Stimulated activated CD4-positive, alpha-beta T cell treated with anti-CD3 and anti-CD28 coated beads, Interleukin-12 subunit alpha, Interleukin-12 subunit beta, amount 100 ng/mL, for 48 hours (primary cell): ENCODE measurements at regions not wholly inside any gene's neighbourhood (a gene's known extent, or its start where the extent isn't known, plus 50 kb on each side); places are given as distances from the start of the nearest gene placed in this dataset.
"Not testable (repeated sequence)": the region's sequence is repeated elsewhere in the genome, so short reads cannot be mapped to it uniquely, and the experiment has no call there.

Experiments used
- DNase-seq, 3 donors: peaks; one replicate each; pipeline ENCODE4 v3.0.0-alpha.2; 2020; ENCODE audit warnings: low read depth in 2 of 3, low spot score in 1 of 3

GRCh38 chr10:108620821-108621534, 1302.3 kb downstream of the XPNPEP1 start:
- no peak for DNase-seq

DNA sequence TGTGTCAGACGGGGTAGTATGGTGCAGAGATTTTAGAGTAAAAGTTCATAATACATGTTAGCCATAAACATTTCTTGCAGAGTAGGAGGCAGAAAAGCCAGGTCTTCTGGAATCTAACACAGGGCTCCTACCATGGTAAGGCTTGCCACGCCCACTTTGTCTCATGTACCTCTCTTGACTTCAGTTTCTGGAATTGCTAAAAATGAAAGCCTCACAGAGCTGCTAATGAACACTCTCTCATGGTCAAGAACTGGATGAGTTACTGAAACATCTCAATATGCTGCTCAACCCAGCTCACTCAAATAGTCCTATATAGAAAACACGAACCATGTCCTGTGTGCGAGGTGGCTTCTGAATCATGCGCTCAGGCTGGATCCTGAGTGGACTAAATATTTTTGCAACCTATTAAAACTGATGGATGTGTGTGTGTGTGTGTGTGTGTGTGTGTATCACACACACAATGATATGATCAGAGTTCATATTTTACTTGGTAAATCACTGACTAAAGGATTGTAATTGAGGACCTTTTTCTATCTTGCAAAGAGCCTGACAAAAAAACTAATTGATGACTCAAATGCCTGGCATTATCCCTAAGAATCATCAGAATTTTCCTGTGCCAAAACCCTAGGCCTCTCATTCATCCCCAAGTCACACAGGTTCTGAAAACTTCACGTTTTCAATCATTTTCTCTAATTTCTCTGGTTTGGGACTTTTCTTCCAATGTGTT, 1306.6 kb downstream of the XPNPEP1 start:
- no peak for DNase-seq

- no peak for DNase-seq
These were observed 1307.6 kb downstream of the XPNPEP1 start for GRCh38 chr10:108615576-108616320.

- no peak for DNase-seq
These were observed 1310.8 kb downstream of the XPNPEP1 start for GRCh38 chr10:108612485-108612884.

DNA sequence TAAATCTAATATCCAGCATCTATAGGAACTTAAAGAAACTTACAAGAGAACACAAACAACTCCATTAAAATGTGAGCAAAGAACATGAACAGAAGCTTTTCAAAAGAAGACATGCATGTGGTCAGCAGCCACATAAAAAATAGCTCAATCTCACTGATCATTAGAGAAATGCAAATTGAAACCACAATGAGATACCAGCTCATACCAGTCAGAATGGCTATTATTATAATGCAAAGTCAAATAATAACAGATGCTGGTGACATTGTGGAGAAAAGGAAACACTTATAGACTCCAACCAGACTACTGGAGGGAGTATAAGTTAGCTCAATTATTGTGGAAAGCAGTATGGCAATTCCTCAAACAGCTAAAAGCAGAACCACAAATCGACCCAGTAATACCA, 1314.5 kb downstream of the XPNPEP1 start:
- no peak for DNase-seq

DNA sequence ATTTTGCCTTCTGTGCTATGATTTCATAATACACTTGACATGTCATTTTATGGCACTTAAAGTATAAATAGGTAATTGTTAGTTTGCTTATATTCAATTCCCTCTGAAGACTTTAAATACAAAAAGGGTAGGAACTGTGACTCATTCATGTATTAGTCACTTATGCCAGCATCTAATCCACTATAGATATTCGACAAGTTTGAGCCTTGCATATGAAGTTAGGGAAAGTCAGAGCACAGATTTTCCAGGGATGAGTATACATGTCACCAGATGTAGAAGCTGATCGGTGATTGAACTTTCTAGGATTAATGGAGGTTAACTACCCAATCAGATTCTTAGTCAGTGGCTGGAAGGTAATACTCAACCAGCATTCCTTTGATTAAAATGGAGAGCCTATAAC, 1321.5 kb downstream of the XPNPEP1 start:
- no peak for DNase-seq

DNA sequence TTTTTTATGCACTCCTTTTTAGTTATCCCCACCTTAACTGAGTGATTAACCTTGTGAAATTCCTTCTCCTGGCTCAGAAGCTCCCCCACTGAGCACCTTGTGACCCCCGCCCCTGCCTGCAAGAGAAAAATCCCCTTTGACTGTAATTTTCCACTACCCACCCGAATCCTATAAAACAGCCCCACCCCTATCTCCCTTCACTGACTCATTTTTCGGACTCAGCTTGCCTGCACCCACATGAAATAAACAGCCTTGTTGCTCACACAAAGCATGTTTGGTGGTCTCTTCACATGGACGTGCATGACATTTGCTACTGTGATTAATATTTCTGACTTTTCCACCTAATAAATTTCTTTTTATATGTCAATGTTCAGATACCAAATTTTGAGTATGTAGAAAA, 1322.8 kb downstream of the XPNPEP1 start:
- not testable (repeated sequence) for DNase-seq

DNA sequence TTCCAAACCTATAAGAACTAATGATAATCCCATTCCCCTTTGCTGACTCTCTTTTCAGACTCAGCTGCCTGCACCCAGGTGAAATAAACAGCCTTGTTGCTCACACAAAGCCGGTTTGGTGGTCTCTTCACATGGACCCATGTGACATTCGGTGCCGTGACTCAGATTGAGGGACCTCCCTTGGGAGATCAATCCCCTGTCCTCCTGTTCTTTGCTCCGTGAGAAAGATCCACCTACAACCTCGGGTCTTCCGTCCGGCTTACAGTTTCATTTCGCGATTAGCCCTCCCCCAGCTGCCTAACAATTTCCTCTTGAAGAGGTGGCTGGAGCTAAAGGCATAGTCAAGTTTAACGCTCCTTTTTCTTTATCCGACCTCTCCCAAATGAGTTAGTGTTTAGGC, 1324.0 kb downstream of the XPNPEP1 start:
- not testable (repeated sequence) for DNase-seq

DNA sequence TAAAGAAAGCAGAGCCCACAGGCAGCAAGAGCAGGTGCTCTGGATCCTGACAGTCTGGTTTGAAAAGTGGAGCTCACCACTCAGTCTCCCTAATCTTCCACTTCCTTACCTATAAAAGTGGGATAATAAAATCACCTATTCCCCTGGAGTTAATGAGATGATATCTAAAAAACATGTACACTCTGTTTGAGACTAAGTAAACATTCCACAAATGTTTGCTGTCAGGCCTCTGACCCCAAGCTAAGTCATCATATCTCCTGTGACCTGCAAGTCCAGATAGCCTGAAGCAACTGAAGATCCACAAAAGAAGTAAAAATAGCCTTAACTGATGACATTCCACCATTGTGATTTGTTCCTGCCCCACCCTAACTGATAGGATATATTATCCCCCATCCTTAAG, 1324.5 kb downstream of the XPNPEP1 start:
- DNase-seq, result no peak

- DNase-seq, result no peak
These were observed 1325.0 kb downstream of the XPNPEP1 start for GRCh38 chr10:108598320-108598695.

DNA sequence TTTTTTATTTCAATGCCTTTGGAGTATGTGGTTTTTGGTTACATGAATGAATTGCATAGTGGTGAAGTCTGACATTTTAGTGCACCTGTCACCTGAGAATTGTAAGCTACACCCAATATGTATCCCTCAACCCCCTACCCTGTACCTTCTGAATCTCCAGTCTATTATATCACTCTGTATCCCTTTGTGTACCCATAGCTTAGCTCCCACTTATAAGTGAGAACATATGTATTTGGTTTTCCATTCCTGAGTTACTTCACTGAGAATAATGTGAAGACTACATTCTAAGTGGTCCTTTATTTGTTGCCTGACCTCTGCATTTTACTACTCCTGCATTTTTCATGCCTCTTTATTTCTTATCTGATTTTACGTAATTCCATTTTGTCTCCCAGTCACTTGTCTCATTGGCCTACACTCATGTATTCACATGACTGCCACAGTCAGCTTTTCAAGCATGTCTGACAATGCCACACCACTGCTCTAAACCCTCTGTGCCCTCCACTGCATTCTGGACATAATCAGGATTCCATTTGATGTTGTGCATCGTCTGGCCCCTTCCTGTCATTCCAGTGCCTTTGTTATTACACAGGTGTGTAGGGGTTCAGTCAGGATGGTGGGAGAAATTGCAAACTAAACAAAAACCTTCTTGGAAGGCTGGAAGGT, 1325.5 kb downstream of the XPNPEP1 start:
- DNase-seq, result no peak

DNA sequence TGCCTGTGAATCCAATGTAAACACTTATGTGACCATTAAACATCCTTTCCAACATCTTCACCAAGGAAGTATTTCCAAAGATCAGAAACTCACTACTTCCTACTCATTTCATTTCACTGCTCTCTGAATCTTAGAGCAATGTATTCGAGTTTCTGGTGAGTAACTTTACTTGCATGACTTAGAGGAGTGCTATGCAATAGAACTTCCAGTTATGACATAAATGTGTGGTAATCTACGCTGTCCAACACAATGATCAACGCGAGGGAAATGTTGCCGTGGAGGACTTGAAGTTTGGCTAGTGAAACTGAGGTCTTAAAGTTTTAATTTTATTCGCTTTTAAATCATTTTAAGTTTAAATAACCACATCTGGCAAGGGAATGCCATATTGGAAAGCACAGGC, 1326.3 kb downstream of the XPNPEP1 start:
- no peak for DNase-seq

- DNase-seq, result no peak
These were observed 1330.4 kb downstream of the XPNPEP1 start for GRCh38 chr10:108592956-108593355.

DNA sequence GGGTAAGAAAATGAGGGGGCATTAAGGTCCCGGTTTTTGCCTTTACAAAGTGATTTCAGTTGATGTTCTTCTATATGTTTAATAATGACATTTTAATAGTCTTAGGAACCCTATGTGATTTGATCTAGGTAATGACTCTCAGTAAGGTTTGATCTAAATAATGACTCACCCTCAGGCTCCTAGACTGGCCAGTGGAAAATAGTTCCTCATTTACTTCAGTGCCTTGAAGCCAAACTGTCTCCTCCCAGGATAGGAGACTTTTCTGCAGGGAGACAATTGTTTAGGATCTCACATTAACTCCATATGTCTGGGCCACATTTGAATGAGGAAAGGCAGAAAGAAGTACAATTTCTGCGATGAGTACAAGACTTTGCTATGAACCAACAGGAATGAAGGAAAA, 1331.9 kb downstream of the XPNPEP1 start:
- no peak for DNase-seq

DNA sequence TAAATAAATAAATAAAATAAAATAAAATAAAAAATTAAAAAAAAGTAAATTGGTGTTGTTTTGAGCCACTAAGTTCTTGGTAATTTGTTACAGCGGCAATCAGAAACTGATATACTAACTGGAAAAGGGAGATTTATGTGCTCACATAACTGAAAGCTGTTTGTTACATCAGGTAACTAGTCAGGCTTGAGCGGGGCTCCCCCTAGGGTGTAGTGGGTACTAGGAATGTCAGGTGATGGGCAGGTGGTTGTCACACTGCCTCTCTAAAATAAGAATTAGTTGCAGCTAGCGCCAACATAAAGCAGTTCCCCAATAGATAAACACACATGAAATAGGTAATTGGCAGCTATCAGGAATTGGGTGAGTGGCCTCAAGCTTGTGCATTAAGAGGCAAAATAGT, 1336.9 kb downstream of the XPNPEP1 start:
- DNase-seq, result no peak

DNA sequence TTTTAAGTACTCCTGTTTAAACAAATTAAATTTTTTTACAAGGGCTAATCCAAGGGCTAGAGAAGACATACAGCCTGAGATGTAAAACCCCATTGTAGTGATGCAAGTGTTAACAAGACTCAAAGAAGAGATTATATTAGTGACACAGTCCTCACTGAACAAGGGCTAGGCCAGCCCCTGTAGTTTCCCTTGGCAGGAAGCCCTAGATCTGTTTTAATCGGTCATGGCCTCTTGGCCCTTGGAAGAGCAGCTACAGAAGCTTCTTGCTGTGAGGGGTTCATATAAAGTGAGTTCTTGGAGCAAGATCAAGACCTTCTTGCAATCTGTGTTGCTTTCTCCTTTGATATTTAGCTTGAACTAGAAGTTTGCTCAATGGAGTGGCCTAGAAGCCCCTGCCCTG, 1339.4 kb downstream of the XPNPEP1 start:
- no peak for DNase-seq

DNA sequence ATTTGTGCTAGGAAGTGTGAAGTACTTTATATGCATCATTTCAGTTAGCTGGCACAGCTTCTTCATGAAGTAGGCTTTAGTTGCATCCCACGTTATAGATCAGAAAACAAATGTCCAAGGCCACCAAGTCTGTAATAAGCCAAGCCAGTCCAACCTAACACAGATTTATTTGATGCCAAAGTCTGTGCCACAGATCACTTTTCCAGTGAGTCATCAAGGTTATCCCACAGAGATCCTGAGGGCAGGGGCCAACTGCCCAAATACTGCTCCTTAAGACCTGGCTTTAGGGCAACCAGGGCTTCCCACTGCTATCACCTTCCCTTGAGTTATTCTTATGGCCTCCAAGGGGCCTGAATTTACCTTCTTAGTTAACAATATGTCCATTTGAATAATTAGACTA, 1340.4 kb downstream of the XPNPEP1 start:
- DNase-seq, result no peak

DNA sequence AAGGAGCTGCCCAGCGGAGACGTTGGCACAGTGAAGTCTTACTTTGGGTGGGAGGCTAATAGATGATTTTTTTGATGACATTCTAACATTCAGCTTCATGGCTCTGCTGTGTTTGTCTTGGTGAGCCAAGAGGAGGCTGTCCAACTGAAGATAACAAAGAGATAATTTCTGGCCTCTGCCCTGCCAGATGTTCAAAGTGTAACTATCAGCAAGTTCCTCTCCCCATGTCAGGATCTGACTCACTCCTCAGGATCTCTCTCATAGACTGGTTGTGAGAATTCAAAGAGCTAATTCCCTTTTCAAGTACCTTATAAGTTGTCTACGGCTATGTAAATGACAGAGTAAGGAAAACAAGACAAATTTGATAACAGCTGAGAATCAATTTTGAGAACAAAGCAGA, 1340.9 kb downstream of the XPNPEP1 start:
- no peak for DNase-seq

DNA sequence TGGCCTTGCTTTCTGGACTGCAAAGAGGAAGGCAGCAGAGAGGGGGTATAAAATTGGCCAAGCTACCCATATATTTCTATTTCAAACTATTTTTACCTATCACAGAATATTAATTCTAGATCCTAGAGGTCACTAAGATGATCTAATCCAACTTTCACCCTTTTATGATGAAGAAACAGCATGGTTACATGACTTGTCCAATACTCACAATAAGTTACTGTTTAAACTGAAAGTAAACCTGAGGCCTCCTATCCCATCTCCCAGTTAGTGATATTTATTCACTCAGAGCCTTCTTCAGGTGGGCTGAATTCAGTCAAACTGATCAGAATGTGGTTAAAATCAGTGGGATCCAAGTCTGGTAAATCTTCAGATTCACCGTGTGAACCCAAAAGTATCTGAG, 1345.1 kb downstream of the XPNPEP1 start:
- no peak for DNase-seq

DNA sequence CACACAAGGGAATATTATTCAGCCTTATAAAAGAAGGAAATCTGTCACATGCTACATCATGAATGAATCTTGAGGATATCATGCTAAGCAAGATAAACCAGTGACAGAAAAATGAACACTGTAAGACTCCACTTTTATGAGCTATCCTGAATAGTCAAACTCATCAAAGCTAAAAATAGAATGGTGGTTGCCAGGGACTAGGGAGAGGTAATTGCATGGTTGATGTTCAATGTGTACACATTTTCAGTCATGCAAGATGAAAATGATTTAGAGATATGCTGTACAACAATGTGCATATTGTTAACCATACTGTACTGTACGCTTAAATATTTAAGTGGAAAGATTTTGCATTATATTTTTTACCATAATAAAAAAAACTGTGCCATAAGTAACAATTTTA, 1349.1 kb downstream of the XPNPEP1 start:
- no peak for DNase-seq

DNA sequence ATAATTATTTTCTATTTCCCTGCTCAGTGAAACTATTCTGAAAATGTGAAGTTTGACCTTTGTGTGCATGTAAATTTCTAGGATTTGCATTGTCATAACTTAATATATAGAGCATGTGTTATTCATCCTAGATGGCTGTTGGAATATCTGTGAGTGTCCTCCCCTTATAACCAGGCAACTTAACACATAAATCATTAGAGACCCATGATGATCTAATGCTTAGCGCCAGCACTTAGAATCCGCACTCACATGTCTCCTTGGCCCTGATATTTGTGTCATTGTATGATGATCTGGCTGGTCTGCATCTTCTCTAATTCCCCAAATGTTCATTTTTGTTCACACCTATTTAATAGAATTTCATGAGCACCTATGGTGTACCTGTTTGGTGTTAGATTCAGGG, 1354.5 kb downstream of the XPNPEP1 start:
- DNase-seq, result no peak
